ENCODE measurements at regions not wholly inside any gene's neighbourhood (a gene's known extent, or its start where the extent isn't known, plus 50 kb on each side); places are given as distances from the start of the nearest gene placed in this dataset.

- TF ChIP-seq, protein P1, sequence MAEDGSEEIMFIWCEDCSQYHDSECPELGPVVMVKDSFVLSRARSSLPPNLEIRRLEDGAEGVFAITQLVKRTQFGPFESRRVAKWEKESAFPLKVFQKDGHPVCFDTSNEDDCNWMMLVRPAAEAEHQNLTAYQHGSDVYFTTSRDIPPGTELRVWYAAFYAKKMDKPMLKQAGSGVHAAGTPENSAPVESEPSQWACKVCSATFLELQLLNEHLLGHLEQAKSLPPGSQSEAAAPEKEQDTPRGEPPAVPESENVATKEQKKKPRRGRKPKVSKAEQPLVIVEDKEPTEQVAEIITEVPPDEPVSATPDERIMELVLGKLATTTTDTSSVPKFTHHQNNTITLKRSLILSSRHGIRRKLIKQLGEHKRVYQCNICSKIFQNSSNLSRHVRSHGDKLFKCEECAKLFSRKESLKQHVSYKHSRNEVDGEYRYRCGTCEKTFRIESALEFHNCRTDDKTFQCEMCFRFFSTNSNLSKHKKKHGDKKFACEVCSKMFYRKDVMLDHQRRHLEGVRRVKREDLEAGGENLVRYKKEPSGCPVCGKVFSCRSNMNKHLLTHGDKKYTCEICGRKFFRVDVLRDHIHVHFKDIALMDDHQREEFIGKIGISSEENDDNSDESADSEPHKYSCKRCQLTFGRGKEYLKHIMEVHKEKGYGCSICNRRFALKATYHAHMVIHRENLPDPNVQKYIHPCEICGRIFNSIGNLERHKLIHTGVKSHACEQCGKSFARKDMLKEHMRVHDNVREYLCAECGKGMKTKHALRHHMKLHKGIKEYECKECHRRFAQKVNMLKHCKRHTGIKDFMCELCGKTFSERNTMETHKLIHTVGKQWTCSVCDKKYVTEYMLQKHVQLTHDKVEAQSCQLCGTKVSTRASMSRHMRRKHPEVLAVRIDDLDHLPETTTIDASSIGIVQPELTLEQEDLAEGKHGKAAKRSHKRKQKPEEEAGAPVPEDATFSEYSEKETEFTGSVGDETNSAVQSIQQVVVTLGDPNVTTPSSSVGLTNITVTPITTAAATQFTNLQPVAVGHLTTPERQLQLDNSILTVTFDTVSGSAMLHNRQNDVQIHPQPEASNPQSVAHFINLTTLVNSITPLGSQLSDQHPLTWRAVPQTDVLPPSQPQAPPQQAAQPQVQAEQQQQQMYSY (CRISPR knock-in tag; IDR thresholded peaks at IDR 0.05) = no peak
- no peak for TF ChIP-seq RAD51 (IDR thresholded peaks at IDR 0.05; ENCODE audit: borderline replicate concordance)
- TF ChIP-seq CHD2 (IDR thresholded peaks at IDR 0.05; ENCODE audit: low read depth, low read length) = no peak
- no peak for TF ChIP-seq THAP9 (CRISPR knock-in tag; IDR thresholded peaks at IDR 0.05; ENCODE audit: borderline replicate concordance)
- TF ChIP-seq, protein P2, sequence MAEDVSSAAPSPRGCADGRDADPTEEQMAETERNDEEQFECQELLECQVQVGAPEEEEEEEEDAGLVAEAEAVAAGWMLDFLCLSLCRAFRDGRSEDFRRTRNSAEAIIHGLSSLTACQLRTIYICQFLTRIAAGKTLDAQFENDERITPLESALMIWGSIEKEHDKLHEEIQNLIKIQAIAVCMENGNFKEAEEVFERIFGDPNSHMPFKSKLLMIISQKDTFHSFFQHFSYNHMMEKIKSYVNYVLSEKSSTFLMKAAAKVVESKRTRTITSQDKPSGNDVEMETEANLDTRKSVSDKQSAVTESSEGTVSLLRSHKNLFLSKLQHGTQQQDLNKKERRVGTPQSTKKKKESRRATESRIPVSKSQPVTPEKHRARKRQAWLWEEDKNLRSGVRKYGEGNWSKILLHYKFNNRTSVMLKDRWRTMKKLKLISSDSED (CRISPR knock-in tag; IDR thresholded peaks at IDR 0.05) = no peak
These were observed 2352.7 kb downstream of the MAT2B start (continued) for GRCh38 chr5:165858118-165858517.

DNA sequence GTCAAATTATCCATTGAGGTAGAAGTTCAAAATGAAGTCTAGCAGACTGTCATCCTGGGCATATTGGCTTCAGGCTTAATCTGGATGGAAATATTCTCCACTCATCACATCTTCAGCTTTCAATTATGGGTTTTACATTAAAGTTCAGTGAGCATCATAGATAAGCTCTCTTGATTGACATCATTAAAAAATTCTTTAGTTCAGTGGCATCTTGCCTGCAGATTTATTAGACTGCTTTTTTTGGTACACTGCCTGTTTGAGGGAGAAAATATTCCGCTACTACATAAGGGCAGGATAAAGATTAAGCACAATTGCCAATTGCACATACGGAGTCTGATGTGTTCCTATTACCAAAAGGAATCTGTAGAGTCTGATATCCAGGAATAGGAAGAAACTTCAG lies 2353.8 kb downstream of the MAT2B start:
- FAIRE-seq = no peak
- no peaks in the 10 kb centered on the region for H4K20me1 ChIP-seq (ENCODE audit: insufficient read depth, low read length)
- H3K9ac ChIP-seq (ENCODE audit: insufficient read depth, low read depth, low read length) = no peak overlapping the region
- H3K4me2 ChIP-seq (ENCODE audit: low read depth, low read length) = no peak overlapping the region
- no peaks in the 10 kb centered on the region for H3K36me3 ChIP-seq (replicated peaks in 1 of 2; ENCODE audit: control insufficient read depth in 1 of 2, insufficient read depth in 2 of 2, low read length in 2 of 2)
- TF ChIP-seq GTF3A (CRISPR knock-in tag; conservative IDR thresholded peaks at IDR 0.05) (no peak), PHF21A (CRISPR knock-in tag; IDR thresholded peaks at IDR 0.05) (no peak), CREB1 (IDR thresholded peaks at IDR 0.05) (no peak), CREB1 (CRISPR knock-in tag; IDR thresholded peaks at IDR 0.05) (no peak), ZXDC (CRISPR knock-in tag; IDR thresholded peaks at IDR 0.05) (no peak), HNRNPH1 (optimal IDR thresholded peaks at IDR 0.05; ENCODE audit: low read depth, low read length) (no peak)
- TF ChIP-seq, protein P3, sequence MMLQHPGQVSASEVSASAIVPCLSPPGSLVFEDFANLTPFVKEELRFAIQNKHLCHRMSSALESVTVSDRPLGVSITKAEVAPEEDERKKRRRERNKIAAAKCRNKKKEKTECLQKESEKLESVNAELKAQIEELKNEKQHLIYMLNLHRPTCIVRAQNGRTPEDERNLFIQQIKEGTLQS (CRISPR knock-in tag; IDR thresholded peaks at IDR 0.05) = no peak
- no peak overlapping the region for H3K4me3 ChIP-seq (replicated peaks in 1 of 3; ENCODE audit: insufficient read depth in 1 of 3, low read depth in 2 of 3, low read length in 3 of 3)
- ATAC-seq = no peak
- H2AFZ ChIP-seq (ENCODE audit: low read length) = no peak overlapping the region
- no peaks in the 10 kb centered on the region for H3K27me3 ChIP-seq (ENCODE audit: control insufficient read depth in 1 of 2, insufficient read depth in 2 of 2, low read length in 2 of 2)
- intact Hi-C loops (cut with micrococcal nuclease; ENCODE audit: unreplicated experiment) = no loop called here
- ChIA-PET POLR2A (no interaction called here), CTCF (ENCODE audit: low intra/inter-chr PET ratio, low total read pairs) (no interaction called here)
- no TSS peak for BruUV-seq (replicated peaks)
- in situ Hi-C loops (cut with HindIII; ENCODE audit: extremely low pct_ligation_motif_present, low pct_unique_long_range_greater_than_20kb) = no loop called here
- WGBS (ENCODE audit: low lambda C conversion rate) = 5% methylated on average over 2 of the region's 2 CpGs
- no peaks in the 10 kb centered on the region for H3K4me1 ChIP-seq (ENCODE audit: insufficient read depth, low read length)
- DNase-seq (ENCODE audit: low spot score) = no peak
- peaks cover 84% of the 10 kb centered on the region for H3K9me3 ChIP-seq (ENCODE audit: low read length)
- H3K79me2 ChIP-seq (ENCODE audit: insufficient read depth, low read length) = no peaks in the 10 kb centered on the region
- no peak overlapping the region for H3K27ac ChIP-seq (ENCODE audit: extremely low read length, insufficient read depth, low read length)
